ENCODE measurements at regions not wholly inside any gene's neighbourhood (a gene's known extent, or its start where the extent isn't known, plus 50 kb on each side); places are given as distances from the start of the nearest gene placed in this dataset.

GRCh38 chr5:166977911-166978422 is 1313.5 kb upstream of the WWC1 start:
- DNase-seq, result no peak

- DNase-seq, result no peak
Observed at GRCh38 chr5:166979307-166979895, 1312.0 kb upstream of the WWC1 start.

GRCh38 chr5:166980666-166981065 is 1310.8 kb upstream of the WWC1 start:
- no peak for DNase-seq

GRCh38 chr5:166982226-166982625 is 1309.2 kb upstream of the WWC1 start:
- DNase-seq, result no peak

- DNase-seq, result no peak
Observed at GRCh38 chr5:166991601-166992000, 1299.8 kb upstream of the WWC1 start.

- no peak for DNase-seq
Observed at GRCh38 chr5:166992108-166992507, 1299.3 kb upstream of the WWC1 start.

GRCh38 chr5:166992874-166993722 is 1298.3 kb upstream of the WWC1 start:
- no peak for DNase-seq

GRCh38 chr5:166994226-166994625 is 1297.2 kb upstream of the WWC1 start:
- DNase-seq, result no peak

- DNase-seq, result no peak
Observed at GRCh38 chr5:167001246-167001645, 1290.2 kb upstream of the WWC1 start.

GRCh38 chr5:167008705-167009104 is 1282.7 kb upstream of the WWC1 start:
- no peak for DNase-seq

- no peak for DNase-seq
Observed at GRCh38 chr5:167011196-167011595, 1280.2 kb upstream of the WWC1 start.

- DNase-seq, result no peak
Observed at GRCh38 chr5:167012123-167013034, 1279.1 kb upstream of the WWC1 start.

- DNase-seq, result no peak
Observed at GRCh38 chr5:167014401-167015056, 1276.9 kb upstream of the WWC1 start.

- DNase-seq, result no peak
Observed at GRCh38 chr5:167020418-167020817, 1271.0 kb upstream of the WWC1 start.

GRCh38 chr5:167029488-167029887 is 1262.0 kb upstream of the WWC1 start:
- DNase-seq, result no peak

- DNase-seq, result no peak
Observed at GRCh38 chr5:167030500-167031120, 1260.8 kb upstream of the WWC1 start.

- no peak for DNase-seq
Observed at GRCh38 chr5:167036585-167036984, 1254.9 kb upstream of the WWC1 start.

- DNase-seq, result peak in 1 of 5 experiments; percentile 6
Observed at GRCh38 chr5:167049043-167049663, 1242.3 kb upstream of the WWC1 start.

GRCh38 chr5:167049771-167050567 is 1241.5 kb upstream of the WWC1 start:
- no peak for DNase-seq

- DNase-seq, result no peak
Observed at GRCh38 chr5:167050568-167051401, 1240.7 kb upstream of the WWC1 start.

Data from T-helper 2 cell (primary cell).